Vagina (tissue), 2 donors: ENCODE measurements at regions not wholly inside any gene's neighbourhood (a gene's known extent, or its start where the extent isn't known, plus 50 kb on each side); places are given as distances from the start of the nearest gene placed in this dataset.

Source experiments
- CTCF ChIP-seq, 3 experiments: fragments of 450-650 bp in 2 of 3; fragments of 200-600 bp in 1 of 3; sonication (generic) in 1 of 3; IDR thresholded peaks; one replicate each; pipeline ENCODE4 v1.5.1; 2017 to 2019; ENCODE audit warnings: antibody characterized with exemption in 3 of 3, mild to moderate bottlenecking in 2 of 3, moderate library complexity in 2 of 3
- POLR2A ChIP-seq, 2 donors: fragments of 450-650 bp; IDR thresholded peaks; one replicate each; pipeline ENCODE4 v1.6.1; 2017; ENCODE audit warnings: antibody characterized with exemption in 2 of 2, mild to moderate bottlenecking in 2 of 2, moderate library complexity in 2 of 2

- TF ChIP-seq POLR2A (IDR thresholded peaks at IDR 0.05) = no peak
- TF ChIP-seq CTCF (IDR thresholded peaks at IDR 0.05) = no peak
Observed at GRCh38 chr10:78175444-78176015, 141.9 kb downstream of the RPS24 start.
